ENCODE measurements at regions not wholly inside any gene's neighbourhood (a gene's known extent, or its start where the extent isn't known, plus 50 kb on each side); places are given as distances from the start of the nearest gene placed in this dataset.
"Not testable (repeated sequence)": the region's sequence is repeated elsewhere in the genome, so short reads cannot be mapped to it uniquely, and the experiment has no call there.

DNA sequence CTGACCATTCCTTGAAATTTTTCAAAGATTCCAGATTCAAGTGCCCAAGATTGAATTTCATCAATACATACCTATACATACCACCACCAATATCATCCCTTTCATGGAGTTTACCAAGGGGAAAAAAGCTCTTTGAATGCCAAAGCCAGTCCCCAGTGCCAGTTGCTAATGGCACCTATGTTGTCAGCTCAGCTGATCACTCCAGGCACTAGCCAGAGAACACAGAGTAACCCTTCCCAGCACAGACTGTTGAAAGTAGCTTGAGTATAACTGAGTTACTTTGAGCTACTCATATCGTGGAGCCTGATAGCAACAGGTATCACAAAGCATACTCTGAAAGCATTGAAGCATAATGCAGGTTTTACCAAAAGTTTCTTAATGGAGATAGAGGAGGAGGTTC lies 133.9 kb upstream of the NFIA start:
- no peak overlapping the region for H3K4me3 Mint-ChIP-seq
- no peak overlapping the region for H3K27ac Mint-ChIP-seq
- no peak for DNase-seq
- WGBS (ENCODE audit: insufficient coverage): 83% methylated on average over 1 of the region's 1 CpG
- H3K36me3 ChIP-seq (ENCODE audit: control insufficient read depth, insufficient read depth, low read length): no peaks in the 10 kb centered on the region
- peaks cover 10% of the 10 kb centered on the region in 2 donors for H3K4me1 Mint-ChIP-seq
- no peak overlapping the region for H3K4me3 ChIP-seq (ENCODE audit: low read length)
- no peak overlapping the region for H3K27ac ChIP-seq (ENCODE audit: low read length)
- TF ChIP-seq, protein P1, sequence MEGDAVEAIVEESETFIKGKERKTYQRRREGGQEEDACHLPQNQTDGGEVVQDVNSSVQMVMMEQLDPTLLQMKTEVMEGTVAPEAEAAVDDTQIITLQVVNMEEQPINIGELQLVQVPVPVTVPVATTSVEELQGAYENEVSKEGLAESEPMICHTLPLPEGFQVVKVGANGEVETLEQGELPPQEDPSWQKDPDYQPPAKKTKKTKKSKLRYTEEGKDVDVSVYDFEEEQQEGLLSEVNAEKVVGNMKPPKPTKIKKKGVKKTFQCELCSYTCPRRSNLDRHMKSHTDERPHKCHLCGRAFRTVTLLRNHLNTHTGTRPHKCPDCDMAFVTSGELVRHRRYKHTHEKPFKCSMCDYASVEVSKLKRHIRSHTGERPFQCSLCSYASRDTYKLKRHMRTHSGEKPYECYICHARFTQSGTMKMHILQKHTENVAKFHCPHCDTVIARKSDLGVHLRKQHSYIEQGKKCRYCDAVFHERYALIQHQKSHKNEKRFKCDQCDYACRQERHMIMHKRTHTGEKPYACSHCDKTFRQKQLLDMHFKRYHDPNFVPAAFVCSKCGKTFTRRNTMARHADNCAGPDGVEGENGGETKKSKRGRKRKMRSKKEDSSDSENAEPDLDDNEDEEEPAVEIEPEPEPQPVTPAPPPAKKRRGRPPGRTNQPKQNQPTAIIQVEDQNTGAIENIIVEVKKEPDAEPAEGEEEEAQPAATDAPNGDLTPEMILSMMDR (IDR thresholded peaks at IDR 0.05): no peak
- no peaks in the 10 kb centered on the region for H3K27me3 ChIP-seq (ENCODE audit: control insufficient read depth, insufficient read depth, low read length)
- no peaks in the 10 kb centered on the region for H3K36me3 Mint-ChIP-seq
- H3K4me1 ChIP-seq (ENCODE audit: control insufficient read depth, insufficient read depth, low read length): peaks cover 7% of the 10 kb centered on the region
- H3K9me3 Mint-ChIP-seq: no peaks in the 10 kb centered on the region
- peaks cover 20 to 44% of the 10 kb centered on the region in 2 donors for H3K27me3 Mint-ChIP-seq (ENCODE audit: low read depth in 2 of 2)
- no peaks in the 10 kb centered on the region for H3K9me3 ChIP-seq (ENCODE audit: control insufficient read depth, insufficient read depth, low read length)
- intact Hi-C loops (cut with micrococcal nuclease): no loop called here
- ATAC-seq: no peak

DNA sequence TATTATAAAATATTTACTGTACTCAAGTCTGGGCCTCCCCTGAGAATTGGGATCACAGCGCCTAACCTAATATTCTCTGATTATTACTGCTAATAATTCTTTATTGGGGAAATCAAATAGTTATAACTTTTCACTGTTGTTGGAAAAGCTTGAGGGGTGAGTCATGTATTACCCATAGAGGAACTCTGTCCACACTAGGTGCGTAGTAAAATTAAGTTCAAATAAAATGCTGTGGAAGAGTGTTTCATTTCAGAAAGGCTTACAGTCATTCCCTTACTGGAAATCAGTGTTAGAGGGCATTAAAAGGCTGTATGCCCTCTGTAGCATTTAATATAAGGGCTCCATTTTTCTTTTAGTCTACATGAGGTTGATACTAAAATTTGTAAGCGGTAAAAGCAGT lies 135.0 kb upstream of the NFIA start:
- 91% methylated on average over 2 of the region's 3 CpGs for WGBS (ENCODE audit: insufficient coverage)
- Histone ChIP-seq H3K27ac (ENCODE audit: low read length) (no peak overlapping the region), H3K4me1 (ENCODE audit: control insufficient read depth, insufficient read depth, low read length) (peaks cover 7% of the 10 kb centered on the region), H3K27me3 (ENCODE audit: control insufficient read depth, insufficient read depth, low read length) (no peaks in the 10 kb centered on the region), H3K4me3 (ENCODE audit: low read length) (no peak overlapping the region), H3K36me3 (ENCODE audit: control insufficient read depth, insufficient read depth, low read length) (no peaks in the 10 kb centered on the region), H3K9me3 (ENCODE audit: control insufficient read depth, insufficient read depth, low read length) (no peaks in the 10 kb centered on the region)
- Mint-ChIP-seq H3K36me3 (no peaks in the 10 kb centered on the region), H3K27ac (no peak overlapping the region), H3K9me3 (no peaks in the 10 kb centered on the region), H3K4me1 (peaks cover 10% of the 10 kb centered on the region in 2 donors), H3K27me3 (ENCODE audit: low read depth in 2 of 2) (peaks cover 25 to 43% of the 10 kb centered on the region in 2 donors), H3K4me3 (no peak overlapping the region)
- TF ChIP-seq, protein P1 (IDR thresholded peaks at IDR 0.05): no peak
- intact Hi-C loops (cut with micrococcal nuclease): no loop called here
- no peak for DNase-seq
- no peak for ATAC-seq

DNA sequence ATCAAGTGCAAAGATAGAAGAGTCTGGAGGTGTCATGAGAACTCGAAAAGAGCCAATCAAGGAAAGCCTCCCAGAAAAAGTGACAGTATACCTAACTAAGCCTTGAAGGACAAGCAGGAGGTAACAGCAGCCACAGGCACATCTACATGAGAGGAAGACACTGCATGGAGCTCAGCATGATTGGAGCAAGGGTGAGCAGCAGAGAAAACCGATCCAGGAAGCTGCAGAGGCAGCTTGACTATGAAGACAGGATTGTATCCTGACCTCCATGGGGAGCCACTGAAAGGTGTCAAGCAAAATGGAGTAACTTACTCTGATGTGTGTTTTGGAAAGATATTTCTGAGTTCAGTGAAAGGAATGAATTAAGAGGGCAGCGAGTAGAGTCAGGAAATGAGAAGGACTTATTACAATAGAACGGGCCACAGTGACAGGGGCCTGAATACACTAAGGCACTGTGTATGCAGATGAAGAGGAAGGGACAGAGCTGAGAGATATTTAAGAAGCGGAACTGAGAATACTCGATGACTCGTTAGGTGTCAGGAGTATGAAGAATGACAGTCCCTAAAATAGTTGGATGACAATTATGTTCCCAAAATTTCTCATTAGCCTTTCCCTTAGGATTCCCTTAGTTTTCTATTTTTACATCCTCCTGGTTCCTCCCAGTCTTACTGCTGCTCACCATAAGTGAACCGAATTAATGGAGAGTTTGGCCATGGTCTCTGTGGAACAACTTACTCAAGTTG lies 139.3 kb upstream of the NFIA start:
- no peaks in the 10 kb centered on the region for H3K36me3 ChIP-seq (ENCODE audit: control insufficient read depth, insufficient read depth, low read length)
- Mint-ChIP-seq H3K36me3 (no peaks in the 10 kb centered on the region), H3K9me3 (no peaks in the 10 kb centered on the region), H3K4me1 (no peaks in the 10 kb centered on the region), H3K4me3 (no peak overlapping the region), H3K27ac (no peak overlapping the region), H3K27me3 (ENCODE audit: low read depth in 2 of 2) (peaks cover 13 to 33% of the 10 kb centered on the region in 2 donors)
- no peak overlapping the region for H3K27ac ChIP-seq (ENCODE audit: low read length)
- no peak overlapping the region for H3K4me3 ChIP-seq (ENCODE audit: low read length)
- 73% methylated on average over 8 of the region's 8 CpGs for WGBS (ENCODE audit: insufficient coverage)
- ATAC-seq: no peak
- TF ChIP-seq, protein P1 (IDR thresholded peaks at IDR 0.05): no peak
- no peaks in the 10 kb centered on the region for H3K27me3 ChIP-seq (ENCODE audit: control insufficient read depth, insufficient read depth, low read length)
- no peaks in the 10 kb centered on the region for H3K9me3 ChIP-seq (ENCODE audit: control insufficient read depth, insufficient read depth, low read length)
- intact Hi-C loops (cut with micrococcal nuclease): no loop called here
- no peak for DNase-seq
- no peaks in the 10 kb centered on the region for H3K4me1 ChIP-seq (ENCODE audit: control insufficient read depth, insufficient read depth, low read length)

DNA sequence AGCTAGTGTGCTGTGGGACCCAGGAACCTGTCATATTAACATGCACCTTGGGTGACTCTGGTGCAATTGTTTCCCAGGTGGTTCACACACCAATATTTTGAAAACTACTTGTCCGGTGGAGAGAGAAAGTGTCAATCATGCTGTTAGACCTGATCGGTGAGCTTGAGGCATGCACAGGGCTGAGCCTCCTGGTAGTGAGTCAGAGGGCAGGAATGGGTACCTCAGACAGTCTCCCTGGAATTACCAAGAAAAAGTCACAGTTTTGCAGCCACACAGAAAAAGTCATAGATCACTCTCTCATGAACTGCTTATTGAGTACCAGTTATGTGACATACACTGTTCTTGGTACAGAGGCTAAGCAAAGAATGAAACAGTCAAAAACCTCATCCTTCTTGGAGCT lies 140.1 kb upstream of the NFIA start:
- Mint-ChIP-seq H3K36me3 (no peaks in the 10 kb centered on the region), H3K4me3 (no peak overlapping the region), H3K27ac (no peak overlapping the region), H3K9me3 (no peaks in the 10 kb centered on the region), H3K27me3 (ENCODE audit: low read depth in 2 of 2) (peaks cover 15 to 35% of the 10 kb centered on the region in 2 donors), H3K4me1 (no peaks in the 10 kb centered on the region)
- intact Hi-C loops (cut with micrococcal nuclease): no loop called here
- Histone ChIP-seq H3K4me3 (ENCODE audit: low read length) (no peak overlapping the region), H3K4me1 (ENCODE audit: control insufficient read depth, insufficient read depth, low read length) (no peaks in the 10 kb centered on the region), H3K27me3 (ENCODE audit: control insufficient read depth, insufficient read depth, low read length) (no peaks in the 10 kb centered on the region), H3K27ac (ENCODE audit: low read length) (no peak overlapping the region), H3K9me3 (ENCODE audit: control insufficient read depth, insufficient read depth, low read length) (no peaks in the 10 kb centered on the region), H3K36me3 (ENCODE audit: control insufficient read depth, insufficient read depth, low read length) (no peaks in the 10 kb centered on the region)
- no peak for ATAC-seq
- WGBS (ENCODE audit: insufficient coverage): 100% methylated on average over 2 of the region's 2 CpGs
- TF ChIP-seq, protein P1 (IDR thresholded peaks at IDR 0.05): no peak
- no peak for DNase-seq

DNA sequence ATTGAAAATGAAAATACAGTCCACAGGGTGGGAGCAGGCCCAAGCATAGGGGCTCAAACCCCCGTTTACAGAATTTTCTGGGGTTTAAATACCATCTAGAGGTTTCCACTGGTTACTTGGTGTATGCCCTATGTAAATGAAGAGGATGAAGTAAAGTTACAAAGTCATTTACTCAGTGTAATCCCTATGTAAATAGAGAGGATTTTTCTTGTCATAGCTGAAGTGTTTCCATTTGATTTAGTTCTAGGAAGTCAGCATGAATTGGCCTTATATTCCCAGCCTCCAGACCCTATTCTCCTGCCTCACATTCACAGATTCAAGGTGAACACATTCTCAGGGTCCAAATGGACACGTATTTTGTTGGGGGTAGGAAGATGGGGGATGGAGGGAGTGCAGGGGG lies 141.7 kb upstream of the NFIA start:
- H3K4me1 Mint-ChIP-seq; H3K4me1 ChIP-seq (ENCODE audit: control insufficient read depth, insufficient read depth, low read length); intact Hi-C loops (cut with micrococcal nuclease); H3K27ac Mint-ChIP-seq; H3K4me3 Mint-ChIP-seq; H3K27me3 ChIP-seq (ENCODE audit: control insufficient read depth, insufficient read depth, low read length); H3K4me3 ChIP-seq (ENCODE audit: low read length); H3K36me3 Mint-ChIP-seq; H3K27ac ChIP-seq (ENCODE audit: low read length); ATAC-seq; H3K9me3 Mint-ChIP-seq; H3K9me3 ChIP-seq (ENCODE audit: control insufficient read depth, insufficient read depth, low read length); H3K36me3 ChIP-seq (ENCODE audit: control insufficient read depth, insufficient read depth, low read length); DNase-seq: not testable (repeated sequence)
- peaks cover 14 to 36% of the 10 kb centered on the region in 2 donors for H3K27me3 Mint-ChIP-seq (ENCODE audit: low read depth in 2 of 2)
- 78% methylated on average over 1 of the region's 2 CpGs for WGBS (ENCODE audit: insufficient coverage)
